ENCODE measurements at regions not wholly inside any gene's neighbourhood (a gene's known extent, or its start where the extent isn't known, plus 50 kb on each side); places are given as distances from the start of the nearest gene placed in this dataset.

GRCh38 chr4:114481856-114482255 is 116.8 kb upstream of the UGT8 start:
- Histone ChIP-seq H3K36me3 (no peaks in the 10 kb centered on the region), H3K4me3 (no peak overlapping the region), H3K27ac (no peak overlapping the region), H3K9me3 (no peaks in the 10 kb centered on the region), H3K27me3 (no peaks in the 10 kb centered on the region), H3K4me1 (no peaks in the 10 kb centered on the region)
- intact Hi-C loops (cut with DNase I), result no loop called here
- no peak for TF ChIP-seq CTCF (IDR thresholded peaks at IDR 0.05)
- DNase-seq (ENCODE audit: low spot score in 2 of 2), result no peak

- H3K27me3 ChIP-seq, result no peaks in the 10 kb centered on the region
- H3K36me3 ChIP-seq, result no peaks in the 10 kb centered on the region
- H3K9me3 ChIP-seq, result no peaks in the 10 kb centered on the region
- intact Hi-C loops (cut with DNase I), result no loop called here
- TF ChIP-seq CTCF (IDR thresholded peaks at IDR 0.05), result no peak
- no peak overlapping the region for H3K27ac ChIP-seq
- H3K4me1 ChIP-seq, result no peaks in the 10 kb centered on the region
- DNase-seq (ENCODE audit: low spot score in 2 of 2), result no peak
- H3K4me3 ChIP-seq, result no peak overlapping the region
Observed at GRCh38 chr4:114487101-114487500, 111.5 kb upstream of the UGT8 start.

GRCh38 chr4:114488301-114488982 is 110.2 kb upstream of the UGT8 start:
- Histone ChIP-seq H3K36me3 (no peaks in the 10 kb centered on the region), H3K9me3 (no peaks in the 10 kb centered on the region), H3K27ac (no peak overlapping the region), H3K4me1 (no peaks in the 10 kb centered on the region), H3K27me3 (no peaks in the 10 kb centered on the region), H3K4me3 (no peak overlapping the region)
- intact Hi-C loops (cut with DNase I), result no loop called here
- no peak for TF ChIP-seq CTCF (IDR thresholded peaks at IDR 0.05)
- DNase-seq (ENCODE audit: low spot score in 2 of 2), result no peak

- Histone ChIP-seq H3K27me3 (no peaks in the 10 kb centered on the region), H3K36me3 (no peaks in the 10 kb centered on the region), H3K9me3 (no peaks in the 10 kb centered on the region), H3K27ac (no peak overlapping the region), H3K4me1 (no peaks in the 10 kb centered on the region), H3K4me3 (no peak overlapping the region)
- intact Hi-C loops (cut with DNase I), result no loop called here
- TF ChIP-seq CTCF (IDR thresholded peaks at IDR 0.05), result no peak
- no peak for DNase-seq (ENCODE audit: low spot score in 2 of 2)
Observed at GRCh38 chr4:114494246-114494803, 104.3 kb upstream of the UGT8 start.

GRCh38 chr4:114495471-114495928 is 103.1 kb upstream of the UGT8 start:
- H3K4me1 ChIP-seq, result no peaks in the 10 kb centered on the region
- no peak overlapping the region for H3K4me3 ChIP-seq
- no peaks in the 10 kb centered on the region for H3K36me3 ChIP-seq
- no peak overlapping the region for H3K27ac ChIP-seq
- no peak for TF ChIP-seq CTCF (IDR thresholded peaks at IDR 0.05)
- intact Hi-C loops (cut with DNase I), result no loop called here
- no peak for DNase-seq (ENCODE audit: low spot score in 2 of 2)
- H3K27me3 ChIP-seq, result no peaks in the 10 kb centered on the region
- no peaks in the 10 kb centered on the region for H3K9me3 ChIP-seq

All from ascending aorta (tissue), 2 donors.